Anterior cingulate cortex (tissue), 58 donors: ENCODE measurements at regions not wholly inside any gene's neighbourhood (a gene's known extent, or its start where the extent isn't known, plus 50 kb on each side); places are given as distances from the start of the nearest gene placed in this dataset.

Experiments
- DNase-seq, 58 donors: peaks; one replicate each; lab custom pipeline; 2025; lab: John Stamatoyannopoulos, UW

DNA sequence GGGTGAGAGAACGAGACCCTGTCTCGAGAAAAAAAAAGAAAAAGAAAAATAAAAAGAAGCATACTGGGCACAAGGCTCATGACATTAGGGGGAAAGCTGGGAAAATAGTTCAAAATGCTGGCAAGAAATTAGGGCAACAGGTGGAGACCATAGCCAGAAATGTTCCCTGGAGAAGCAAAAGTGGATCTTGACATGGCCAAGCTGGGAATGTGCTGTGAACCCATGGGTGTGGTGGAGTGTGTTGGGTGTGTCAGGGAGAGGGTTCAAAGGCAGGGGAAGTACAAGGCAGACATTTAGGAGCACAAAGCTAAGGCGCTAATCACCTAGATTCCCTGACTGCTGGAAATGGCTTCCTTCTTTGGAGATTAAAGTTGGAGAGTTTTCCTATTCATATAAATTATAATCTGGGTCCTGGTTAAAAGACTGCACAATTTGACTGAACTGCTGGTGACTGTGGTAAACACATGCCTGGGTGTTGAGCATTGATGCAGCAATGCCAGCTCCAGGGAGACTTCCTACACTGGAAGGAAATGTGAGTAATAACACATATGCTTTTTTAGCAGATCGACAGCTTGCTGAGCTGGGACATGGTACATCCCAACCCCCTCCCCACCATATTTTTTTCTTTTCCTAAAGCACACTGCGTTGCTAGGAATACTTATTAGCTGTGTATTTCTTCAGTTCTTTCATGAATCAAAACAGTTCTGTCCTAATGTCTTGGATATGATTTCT, 70.1 kb upstream of the ARHGAP21 start:
- DNase-seq: peak in 21 of 58 donors; percentile 2 to 62 (median 15)

DNA sequence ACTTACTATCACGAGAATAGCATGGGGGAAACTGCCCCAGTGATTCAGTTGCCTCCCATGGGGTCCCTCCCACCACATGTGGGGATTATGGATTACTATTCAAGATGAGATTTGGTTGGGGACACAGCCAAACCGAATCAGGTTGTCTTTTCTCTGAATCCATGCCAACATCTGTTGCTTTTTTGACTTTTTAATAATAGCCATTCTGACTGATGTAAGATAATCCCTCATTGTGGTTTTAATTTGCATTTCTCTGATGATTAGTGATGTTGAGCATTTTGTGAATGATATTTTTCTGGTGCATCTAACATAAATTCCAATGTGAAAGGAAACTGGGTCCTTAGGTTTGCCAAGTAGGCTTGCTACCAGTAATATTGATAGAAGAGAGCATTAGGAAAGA, 69.0 kb upstream of the ARHGAP21 start:
- no peak for DNase-seq

DNA sequence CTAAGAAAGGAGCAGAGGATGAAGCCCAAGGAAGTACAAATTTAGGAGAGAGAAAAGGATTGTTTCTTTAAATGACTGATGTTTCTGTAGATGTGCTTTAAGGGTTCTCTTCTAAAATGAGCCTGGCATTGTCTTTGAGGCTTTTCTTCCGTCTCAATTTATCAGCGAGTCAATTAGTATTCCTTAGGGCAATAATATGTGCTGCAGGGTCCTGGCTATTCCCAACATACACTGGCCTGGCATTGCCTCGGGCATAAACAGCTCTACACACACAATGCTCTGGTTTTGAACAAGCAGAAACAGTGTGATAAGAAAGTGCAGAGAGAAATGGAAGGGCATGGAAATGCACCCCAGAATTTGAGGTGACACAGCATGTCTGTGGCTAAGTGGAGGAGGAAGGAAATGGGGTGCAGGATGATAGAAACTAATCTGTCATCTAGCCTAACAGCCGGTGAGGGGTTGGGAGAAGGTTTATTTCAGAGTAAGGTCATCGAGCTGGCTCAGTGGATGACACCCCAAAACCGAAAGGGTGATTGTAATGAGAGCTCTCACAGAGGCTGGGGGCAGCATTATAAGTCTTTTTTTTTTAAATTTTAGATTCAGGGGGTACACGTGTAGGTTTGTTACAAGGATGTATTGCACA, 67.5 kb upstream of the ARHGAP21 start:
- DNase-seq: peak in 3 of 58 donors; percentile 8 to 10 (median 10)

DNA sequence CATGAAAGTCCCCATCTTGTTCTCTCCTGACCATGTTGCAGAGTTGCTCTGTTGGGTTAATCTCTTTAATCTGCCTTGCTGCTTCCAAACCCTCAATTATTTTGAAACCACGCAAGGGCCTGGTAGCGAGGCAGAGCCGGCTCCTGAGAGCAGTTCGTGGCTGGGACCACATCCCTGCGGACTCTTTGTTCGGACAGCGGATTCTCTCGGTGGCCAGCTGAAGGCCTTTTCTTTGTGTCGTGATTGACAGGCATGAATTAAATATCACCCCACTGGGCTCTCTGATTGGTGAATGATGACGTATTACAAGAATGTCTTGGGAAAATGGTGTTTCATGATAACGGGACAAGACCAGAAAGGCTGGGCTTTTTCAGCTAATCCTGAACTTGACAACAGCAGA, 66.9 kb upstream of the ARHGAP21 start:
- peak in 53 of 58 donors; percentile 2 to 88 (median 51) for DNase-seq

DNA sequence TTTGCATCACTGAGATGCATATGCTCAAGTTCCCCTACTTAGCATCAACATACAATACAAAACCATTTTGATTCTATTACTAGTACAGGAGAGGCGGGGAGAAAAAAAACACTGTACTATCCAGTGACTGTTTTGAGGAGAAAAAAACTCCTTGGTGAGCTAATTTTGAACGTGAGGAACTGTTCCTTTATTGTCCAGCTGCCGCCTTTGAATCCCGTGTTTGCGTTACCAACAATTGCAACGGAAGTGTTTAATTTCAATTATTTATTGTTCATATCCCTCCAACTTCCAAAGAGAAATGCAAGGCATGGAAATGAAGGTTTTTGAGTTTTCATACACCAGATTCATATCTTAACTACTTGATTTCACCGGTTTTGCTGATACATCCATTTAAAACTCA, 66.4 kb upstream of the ARHGAP21 start:
- DNase-seq: no peak

DNA sequence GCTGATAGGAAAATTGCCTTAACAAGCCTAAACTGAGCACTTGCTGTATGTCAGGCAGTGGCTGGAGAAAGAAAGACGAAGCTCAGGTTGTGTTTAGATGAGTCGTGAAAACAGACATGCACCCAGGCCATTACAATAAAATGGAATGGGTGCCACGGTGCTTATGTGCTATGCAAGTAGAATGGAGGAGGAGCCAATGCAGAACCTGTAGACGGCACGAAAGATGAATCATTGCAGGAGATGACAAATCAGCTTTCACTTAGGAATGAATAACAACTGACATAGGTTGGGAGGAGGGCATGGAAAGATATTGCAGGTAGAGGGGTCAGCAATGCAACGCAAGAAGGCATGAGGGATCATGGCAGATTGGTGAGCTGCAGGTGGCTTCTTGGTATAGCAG, 61.2 kb upstream of the ARHGAP21 start:
- DNase-seq: no peak

DNA sequence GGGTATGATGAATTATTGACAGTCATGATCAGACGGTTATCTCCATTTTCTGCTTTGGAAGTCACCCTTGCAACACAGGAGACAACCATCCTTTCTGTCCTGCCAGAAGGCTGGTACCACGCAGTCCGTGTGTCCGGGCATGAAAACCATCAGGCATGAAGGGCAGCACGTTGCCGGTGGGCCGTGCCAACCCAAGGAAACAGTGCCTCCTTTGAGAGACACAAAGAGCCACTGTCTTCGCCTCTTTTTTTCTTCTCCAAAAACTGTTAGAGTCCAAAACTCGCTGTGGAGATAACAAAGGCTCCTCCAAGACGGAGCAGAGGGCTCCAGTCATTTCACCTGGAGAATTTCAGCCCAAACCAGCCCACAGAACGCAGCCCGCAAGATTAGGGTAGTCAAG, 60.4 kb upstream of the ARHGAP21 start:
- DNase-seq: peak in 56 of 58 donors; percentile 11 to 92 (median 76)

DNA sequence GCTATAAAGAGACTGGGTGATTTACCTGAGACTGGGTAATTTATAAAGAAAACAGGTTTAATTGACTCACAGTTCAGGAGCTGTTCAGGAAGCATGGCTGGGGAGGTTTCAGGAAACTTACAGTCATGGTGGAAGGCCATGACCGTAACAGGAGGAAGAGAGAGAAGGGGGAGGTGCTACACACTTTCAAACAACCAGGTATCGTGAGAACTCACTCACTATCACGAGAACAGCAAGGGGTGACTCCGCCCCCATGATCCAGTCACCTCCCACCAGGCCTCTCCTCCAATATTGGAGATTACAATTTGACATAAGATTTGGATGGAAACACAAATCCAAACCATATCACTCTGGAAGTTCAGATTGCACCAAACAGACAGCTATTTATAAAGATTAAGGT, 59.8 kb upstream of the ARHGAP21 start:
- DNase-seq: no peak

DNA sequence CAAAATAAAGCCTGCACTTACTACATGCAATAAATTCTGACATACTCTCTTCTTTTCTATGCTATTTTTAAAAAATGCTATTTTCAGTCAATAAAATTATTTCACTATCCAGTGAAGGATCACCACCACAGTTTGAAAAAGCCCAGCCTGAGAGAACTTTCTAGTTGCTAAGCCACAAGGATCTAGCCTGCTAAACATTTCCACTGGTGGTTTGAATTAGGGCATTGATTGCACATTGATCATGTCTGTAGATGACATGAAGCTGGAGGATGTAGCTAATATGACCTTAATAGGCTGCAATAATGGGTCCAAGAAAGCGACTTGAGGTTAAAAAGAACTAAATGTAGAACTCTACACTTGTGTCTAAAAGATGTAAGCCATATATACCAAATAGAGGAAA, 56.0 kb upstream of the ARHGAP21 start:
- DNase-seq: no peak

DNA sequence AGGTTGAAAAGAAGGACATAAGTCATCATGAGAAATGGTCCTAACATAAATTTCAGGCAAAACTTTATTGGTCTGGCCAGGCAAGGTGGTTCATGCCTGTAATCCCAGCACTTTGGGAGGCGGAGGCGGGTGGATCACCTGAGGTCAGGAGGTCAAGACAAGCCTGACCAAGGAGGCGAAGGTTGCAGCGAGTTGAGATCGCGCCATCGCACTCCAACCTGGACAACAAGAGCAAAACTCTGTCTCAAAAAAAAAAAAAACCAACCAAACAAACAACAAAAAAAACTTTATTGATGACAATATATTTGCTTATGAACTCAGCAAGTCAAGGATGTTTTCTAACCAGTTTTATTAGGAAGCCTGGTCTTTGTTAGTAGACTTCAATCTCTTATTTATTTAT, 54.6 kb upstream of the ARHGAP21 start:
- no peak for DNase-seq

DNA sequence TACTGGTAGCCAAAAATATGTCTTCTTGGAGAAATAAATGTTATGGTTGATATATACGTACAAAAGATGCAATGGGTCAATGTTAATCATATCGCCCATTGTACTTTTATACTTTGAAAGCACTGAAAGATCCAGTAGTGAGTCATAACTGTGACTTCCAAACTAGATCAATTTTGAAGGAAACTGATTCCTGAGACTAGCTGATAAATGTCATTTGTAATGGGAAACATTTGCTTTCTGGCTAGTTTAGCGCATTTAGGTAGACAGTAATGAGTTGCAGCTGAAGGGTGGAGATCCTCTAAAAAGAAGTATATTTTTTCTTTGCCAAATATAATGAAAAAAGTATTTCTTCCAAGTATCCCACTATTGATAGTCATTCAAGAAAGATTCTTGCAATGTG, 53.5 kb upstream of the ARHGAP21 start:
- DNase-seq: no peak

DNA sequence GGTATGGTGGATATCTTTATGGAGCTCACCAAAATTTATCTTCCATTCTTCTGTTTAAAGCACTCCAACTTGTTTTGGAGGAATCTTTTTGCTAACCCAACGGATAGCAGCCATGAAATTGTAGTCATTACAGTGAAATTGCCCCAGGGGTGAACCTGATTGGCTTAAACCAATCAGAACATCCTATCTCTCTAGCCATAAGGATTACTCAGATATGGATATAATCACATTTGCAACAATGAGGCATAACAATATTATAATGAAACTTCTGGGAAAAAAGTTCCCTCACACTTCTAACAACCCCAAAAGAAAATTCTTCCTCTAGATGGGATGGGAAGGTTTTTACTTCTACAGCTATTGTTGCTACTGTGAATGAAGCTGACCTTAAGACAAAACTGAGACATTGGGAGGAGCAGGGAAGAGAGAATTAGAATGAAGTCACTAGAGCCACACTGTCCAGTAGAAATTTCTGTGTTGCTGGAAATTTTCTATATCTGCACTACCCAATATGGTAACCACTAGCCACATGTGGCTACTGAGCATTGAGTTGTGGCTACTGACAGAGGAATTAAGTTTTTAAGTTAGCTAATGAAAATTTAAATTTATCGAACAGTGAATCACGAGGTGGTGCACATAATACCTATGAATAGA, 50.4 kb upstream of the ARHGAP21 start:
- no peak for DNase-seq
